HG03095 (cell line): ENCODE measurements at regions not wholly inside any gene's neighbourhood (a gene's known extent, or its start where the extent isn't known, plus 50 kb on each side); places are given as distances from the start of the nearest gene placed in this dataset.

Experiments
- ATAC-seq: cut with Tn5 transposase; IDR thresholded peaks from one replicate; pipeline ENCODE4 v1.9.1; 2021; ENCODE audit warnings: moderate library complexity; ENCODE audit not compliant: unreplicated experiment

- ATAC-seq = no peak
Measured at GRCh38 chr13:40136896-40137295, 481.4 kb downstream of the COG6 start.

GRCh38 chr13:40137400-40137799, 481.9 kb downstream of the COG6 start:
- ATAC-seq = no peak

- no peak for ATAC-seq
Measured at GRCh38 chr13:40139896-40140520, 484.5 kb downstream of the COG6 start.

GRCh38 chr13:40141859-40142555, 486.5 kb downstream of the COG6 start:
- ATAC-seq = no peak

GRCh38 chr13:40143106-40143505, 487.6 kb downstream of the COG6 start:
- ATAC-seq = no peak

GRCh38 chr13:40143559-40143958, 488.1 kb downstream of the COG6 start:
- ATAC-seq = no peak

GRCh38 chr13:40145139-40145538, 489.7 kb downstream of the COG6 start:
- ATAC-seq = no peak

GRCh38 chr13:40146063-40146462, 490.6 kb downstream of the COG6 start:
- no peak for ATAC-seq

- no peak for ATAC-seq
Measured at GRCh38 chr13:40146611-40147117, 491.2 kb downstream of the COG6 start.

GRCh38 chr13:40148101-40148500, 492.6 kb downstream of the COG6 start:
- no peak for ATAC-seq

GRCh38 chr13:40148742-40149141, 493.3 kb downstream of the COG6 start:
- ATAC-seq = no peak

- no peak for ATAC-seq
Measured at GRCh38 chr13:40149611-40150274, 494.3 kb downstream of the COG6 start.

GRCh38 chr13:40151673-40152072, 496.2 kb downstream of the COG6 start:
- ATAC-seq = no peak

GRCh38 chr13:40152145-40152544, 496.7 kb downstream of the COG6 start:
- no peak for ATAC-seq

- ATAC-seq = no peak
Measured at GRCh38 chr13:40152922-40153321, 497.5 kb downstream of the COG6 start.

GRCh38 chr13:40153516-40153915, 498.1 kb downstream of the COG6 start:
- ATAC-seq = no peak

GRCh38 chr13:40155201-40155600, 499.7 kb downstream of the COG6 start:
- ATAC-seq = no peak

- no peak for ATAC-seq
Measured at GRCh38 chr13:40158218-40158617, 502.8 kb downstream of the COG6 start.

GRCh38 chr13:40158757-40159156, 503.3 kb downstream of the COG6 start:
- ATAC-seq = no peak

GRCh38 chr13:40159736-40160135, 504.3 kb downstream of the COG6 start:
- no peak for ATAC-seq

GRCh38 chr13:40160618-40161350, 505.3 kb downstream of the COG6 start:
- ATAC-seq = no peak
